ENCODE measurements at regions not wholly inside any gene's neighbourhood (a gene's known extent, or its start where the extent isn't known, plus 50 kb on each side); places are given as distances from the start of the nearest gene placed in this dataset.

- TF ChIP-seq, protein P1, sequence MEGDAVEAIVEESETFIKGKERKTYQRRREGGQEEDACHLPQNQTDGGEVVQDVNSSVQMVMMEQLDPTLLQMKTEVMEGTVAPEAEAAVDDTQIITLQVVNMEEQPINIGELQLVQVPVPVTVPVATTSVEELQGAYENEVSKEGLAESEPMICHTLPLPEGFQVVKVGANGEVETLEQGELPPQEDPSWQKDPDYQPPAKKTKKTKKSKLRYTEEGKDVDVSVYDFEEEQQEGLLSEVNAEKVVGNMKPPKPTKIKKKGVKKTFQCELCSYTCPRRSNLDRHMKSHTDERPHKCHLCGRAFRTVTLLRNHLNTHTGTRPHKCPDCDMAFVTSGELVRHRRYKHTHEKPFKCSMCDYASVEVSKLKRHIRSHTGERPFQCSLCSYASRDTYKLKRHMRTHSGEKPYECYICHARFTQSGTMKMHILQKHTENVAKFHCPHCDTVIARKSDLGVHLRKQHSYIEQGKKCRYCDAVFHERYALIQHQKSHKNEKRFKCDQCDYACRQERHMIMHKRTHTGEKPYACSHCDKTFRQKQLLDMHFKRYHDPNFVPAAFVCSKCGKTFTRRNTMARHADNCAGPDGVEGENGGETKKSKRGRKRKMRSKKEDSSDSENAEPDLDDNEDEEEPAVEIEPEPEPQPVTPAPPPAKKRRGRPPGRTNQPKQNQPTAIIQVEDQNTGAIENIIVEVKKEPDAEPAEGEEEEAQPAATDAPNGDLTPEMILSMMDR (IDR thresholded peaks at IDR 0.05): no peak
- TF ChIP-seq POLR2A (IDR thresholded peaks at IDR 0.05): no peak
Observed at GRCh38 chr6:157766901-157767774, 55.9 kb upstream of the SNX9 start.
